ENCODE measurements at regions not wholly inside any gene's neighbourhood (a gene's known extent, or its start where the extent isn't known, plus 50 kb on each side); places are given as distances from the start of the nearest gene placed in this dataset.

GRCh38 chr10:78853864-78854263, 214.9 kb upstream of the ZMIZ1 start:
- TF ChIP-seq EP300 (IDR thresholded peaks at IDR 0.05) = no peak
- no peak for TF ChIP-seq POLR2AphosphoS5 (IDR thresholded peaks at IDR 0.05)
- TF ChIP-seq, protein P1, sequence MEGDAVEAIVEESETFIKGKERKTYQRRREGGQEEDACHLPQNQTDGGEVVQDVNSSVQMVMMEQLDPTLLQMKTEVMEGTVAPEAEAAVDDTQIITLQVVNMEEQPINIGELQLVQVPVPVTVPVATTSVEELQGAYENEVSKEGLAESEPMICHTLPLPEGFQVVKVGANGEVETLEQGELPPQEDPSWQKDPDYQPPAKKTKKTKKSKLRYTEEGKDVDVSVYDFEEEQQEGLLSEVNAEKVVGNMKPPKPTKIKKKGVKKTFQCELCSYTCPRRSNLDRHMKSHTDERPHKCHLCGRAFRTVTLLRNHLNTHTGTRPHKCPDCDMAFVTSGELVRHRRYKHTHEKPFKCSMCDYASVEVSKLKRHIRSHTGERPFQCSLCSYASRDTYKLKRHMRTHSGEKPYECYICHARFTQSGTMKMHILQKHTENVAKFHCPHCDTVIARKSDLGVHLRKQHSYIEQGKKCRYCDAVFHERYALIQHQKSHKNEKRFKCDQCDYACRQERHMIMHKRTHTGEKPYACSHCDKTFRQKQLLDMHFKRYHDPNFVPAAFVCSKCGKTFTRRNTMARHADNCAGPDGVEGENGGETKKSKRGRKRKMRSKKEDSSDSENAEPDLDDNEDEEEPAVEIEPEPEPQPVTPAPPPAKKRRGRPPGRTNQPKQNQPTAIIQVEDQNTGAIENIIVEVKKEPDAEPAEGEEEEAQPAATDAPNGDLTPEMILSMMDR (IDR thresholded peaks at IDR 0.05) = no peak
- no peak for TF ChIP-seq POLR2A (IDR thresholded peaks at IDR 0.05)
- H3K27ac ChIP-seq = no peak overlapping the region
- no peaks in the 10 kb centered on the region for H3K36me3 ChIP-seq
- H3K9me3 ChIP-seq = no peaks in the 10 kb centered on the region
- no peaks in the 10 kb centered on the region for H3K4me1 ChIP-seq
- no peak overlapping the region for H3K4me3 ChIP-seq
- DNase-seq (peak in 1 of 2 donors; percentile 6), ATAC-seq (ENCODE audit: low FRiP score in 2 of 2) (no peak)
- WGBS, 2 donors = 68 to 93% methylated on average over 4 of the region's 4 CpGs
- no peaks in the 10 kb centered on the region for H3K27me3 ChIP-seq

- no peaks in the 10 kb centered on the region for H3K36me3 ChIP-seq
- H3K4me1 ChIP-seq = no peaks in the 10 kb centered on the region
- TF ChIP-seq, protein P1 (IDR thresholded peaks at IDR 0.05) = no peak
- peak in 1 of 2 donors; percentile 50 for TF ChIP-seq POLR2AphosphoS5 (IDR thresholded peaks at IDR 0.05)
- TF ChIP-seq EP300 (IDR thresholded peaks at IDR 0.05) = no peak
- H3K27ac ChIP-seq = no peak overlapping the region
- no peaks in the 10 kb centered on the region for H3K27me3 ChIP-seq
- ATAC-seq (ENCODE audit: low FRiP score in 2 of 2) = peak in 1 of 2 donors; percentile 5
- DNase-seq = peak; percentile 29 to 81
- H3K9me3 ChIP-seq = no peaks in the 10 kb centered on the region
- 40 to 50% methylated on average over 1 of the region's 1 CpG for WGBS, 2 donors
- H3K4me3 ChIP-seq = no peak overlapping the region
Observed at GRCh38 chr10:78856421-78856820, 212.3 kb upstream of the ZMIZ1 start.

GRCh38 chr10:78857193-78857592, 211.6 kb upstream of the ZMIZ1 start:
- Histone ChIP-seq H3K27ac (no peak overlapping the region), H3K9me3 (no peaks in the 10 kb centered on the region), H3K27me3 (no peaks in the 10 kb centered on the region), H3K36me3 (no peaks in the 10 kb centered on the region), H3K4me3 (no peak overlapping the region), H3K4me1 (no peaks in the 10 kb centered on the region)
- DNase-seq = no peak
- no peak for TF ChIP-seq POLR2AphosphoS5 (IDR thresholded peaks at IDR 0.05)
- TF ChIP-seq EP300 (IDR thresholded peaks at IDR 0.05) = no peak
- TF ChIP-seq, protein P1 (IDR thresholded peaks at IDR 0.05) = no peak
- no peak for TF ChIP-seq POLR2A (IDR thresholded peaks at IDR 0.05)
- 92 to 100% methylated on average over 3 of the region's 3 CpGs for whole genome bisulfite sequencing, 2 donors
- ATAC-seq (ENCODE audit: low FRiP score in 2 of 2) = no peak

DNA sequence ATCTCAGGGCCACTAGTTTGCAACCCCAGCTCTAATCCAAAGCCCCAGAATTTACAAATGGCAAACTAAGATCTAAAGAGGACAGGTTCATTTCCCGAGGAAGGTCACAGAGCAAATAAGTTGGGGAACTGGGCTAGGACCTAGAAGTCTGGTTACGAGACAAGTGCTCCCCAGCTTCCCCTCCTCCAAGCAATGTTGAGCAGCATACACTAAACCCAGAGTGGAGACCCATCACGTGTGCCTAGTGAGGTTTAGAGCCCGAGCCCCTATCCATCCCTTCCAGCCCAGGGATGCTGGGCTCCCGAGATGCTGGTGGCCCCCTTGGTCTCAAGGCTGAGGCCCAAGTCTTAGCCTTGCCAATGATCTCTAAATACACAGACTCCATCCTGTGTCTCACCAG, 209.5 kb upstream of the ZMIZ1 start:
- TF ChIP-seq EP300 (IDR thresholded peaks at IDR 0.05) = no peak
- no peak overlapping the region for H3K4me3 ChIP-seq

GRCh38 chr10:78859769-78860168, 209.0 kb upstream of the ZMIZ1 start:
- Histone ChIP-seq H3K4me1 (no peaks in the 10 kb centered on the region), H3K4me3 (no peak overlapping the region), H3K27ac (no peak overlapping the region), H3K36me3 (no peaks in the 10 kb centered on the region), H3K27me3 (no peaks in the 10 kb centered on the region), H3K9me3 (no peaks in the 10 kb centered on the region)
- TF ChIP-seq EP300 (IDR thresholded peaks at IDR 0.05) (no peak), POLR2A (IDR thresholded peaks at IDR 0.05) (no peak), POLR2AphosphoS5 (IDR thresholded peaks at IDR 0.05) (no peak)
- TF ChIP-seq, protein P1 (IDR thresholded peaks at IDR 0.05) = no peak
- DNase-seq (no peak), ATAC-seq (ENCODE audit: low FRiP score in 2 of 2) (no peak)
- WGBS, 2 donors = 79 to 87% methylated on average over 5 of the region's 5 CpGs

More for the DNA sequence above, 209.5 kb upstream of the ZMIZ1 start:
- H3K27ac ChIP-seq = peak overlapping the region in 1 of 4 donors; percentile 19
- no peaks in the 10 kb centered on the region for H3K4me1 ChIP-seq
- H3K36me3 ChIP-seq = no peaks in the 10 kb centered on the region
- H3K27me3 ChIP-seq = no peaks in the 10 kb centered on the region
- 89% methylated on average over 4 to 5 of the region's 5 CpGs for WGBS, 2 donors
- no peak for ATAC-seq (ENCODE audit: low FRiP score in 2 of 2)
- H3K9me3 ChIP-seq = no peaks in the 10 kb centered on the region
- DNase-seq = no peak
